ENCODE measurements at regions not wholly inside any gene's neighbourhood (a gene's known extent, or its start where the extent isn't known, plus 50 kb on each side); places are given as distances from the start of the nearest gene placed in this dataset.

GRCh38 chr14:83007641-83008225 is 1474.1 kb upstream of the SEL1L start:
- no peak for ATAC-seq
- DNase-seq = no peak
- Mint-ChIP-seq H3K27ac (no peak overlapping the region), H3K4me1 (no peaks in the 10 kb centered on the region), H3K27me3 (no peaks in the 10 kb centered on the region), H3K36me3 (ENCODE audit: low read depth) (no peaks in the 10 kb centered on the region), H3K4me3 (no peak overlapping the region), H3K9me3 (ENCODE audit: low read depth) (peaks cover 28% of the 10 kb centered on the region)
- ChIA-PET CTCF (no interaction called here), POLR2A (no interaction called here)
- intact Hi-C loops (cut with DNase I, micrococcal nuclease) = no loop called here

DNA sequence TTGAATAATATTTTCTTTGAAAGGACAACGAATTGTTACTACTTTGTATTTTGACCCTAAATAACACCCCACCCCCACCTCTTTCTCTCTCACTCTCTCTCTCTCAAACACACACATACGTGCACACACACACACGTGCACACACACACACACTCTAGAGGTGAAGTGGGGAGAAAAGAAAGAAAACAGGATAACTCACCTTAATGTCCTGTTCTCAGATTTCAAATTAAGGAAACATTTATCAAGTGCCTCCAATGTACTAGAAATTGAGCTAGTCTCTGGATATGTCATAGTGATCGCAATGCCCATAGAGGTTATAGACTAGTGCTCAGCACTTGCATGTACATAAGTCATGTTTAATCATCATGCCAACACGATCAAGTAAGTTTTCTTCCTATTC is 1483.6 kb upstream of the SEL1L start:
- no peak for ATAC-seq
- Mint-ChIP-seq H3K4me1 (no peaks in the 10 kb centered on the region), H3K36me3 (ENCODE audit: low read depth) (no peaks in the 10 kb centered on the region), H3K27me3 (no peaks in the 10 kb centered on the region), H3K4me3 (no peak overlapping the region), H3K9me3 (ENCODE audit: low read depth) (peaks cover 12% of the 10 kb centered on the region), H3K27ac (no peak overlapping the region)
- intact Hi-C loops (cut with DNase I, micrococcal nuclease) = no loop called here
- POLR2A ChIA-PET = no interaction called here
- CTCF ChIA-PET = no interaction called here
- no peak for DNase-seq

- CTCF ChIA-PET = no interaction called here
- H3K27ac Mint-ChIP-seq = no peak overlapping the region
- H3K27me3 Mint-ChIP-seq = no peaks in the 10 kb centered on the region
- no peak overlapping the region for H3K4me3 Mint-ChIP-seq
- no peak for DNase-seq
- POLR2A ChIA-PET = no interaction called here
- H3K9me3 Mint-ChIP-seq (ENCODE audit: low read depth) = peaks cover 10% of the 10 kb centered on the region
- no peaks in the 10 kb centered on the region for H3K4me1 Mint-ChIP-seq
- ATAC-seq = no peak
- no peaks in the 10 kb centered on the region for H3K36me3 Mint-ChIP-seq (ENCODE audit: low read depth)
- intact Hi-C loops (cut with DNase I, micrococcal nuclease) = no loop called here
Observed at GRCh38 chr14:83019744-83020414, 1486.2 kb upstream of the SEL1L start.

- ChIA-PET CTCF (no interaction called here), POLR2A (no interaction called here)
- no peak for ATAC-seq
- Mint-ChIP-seq H3K36me3 (ENCODE audit: low read depth) (no peaks in the 10 kb centered on the region), H3K27me3 (no peaks in the 10 kb centered on the region), H3K4me3 (no peak overlapping the region), H3K9me3 (ENCODE audit: low read depth) (peaks cover 14% of the 10 kb centered on the region), H3K4me1 (no peaks in the 10 kb centered on the region), H3K27ac (no peak overlapping the region)
- intact Hi-C loops (cut with DNase I, micrococcal nuclease) = no loop called here
- no peak for DNase-seq
Observed at GRCh38 chr14:83021323-83021722, 1487.7 kb upstream of the SEL1L start.

DNA sequence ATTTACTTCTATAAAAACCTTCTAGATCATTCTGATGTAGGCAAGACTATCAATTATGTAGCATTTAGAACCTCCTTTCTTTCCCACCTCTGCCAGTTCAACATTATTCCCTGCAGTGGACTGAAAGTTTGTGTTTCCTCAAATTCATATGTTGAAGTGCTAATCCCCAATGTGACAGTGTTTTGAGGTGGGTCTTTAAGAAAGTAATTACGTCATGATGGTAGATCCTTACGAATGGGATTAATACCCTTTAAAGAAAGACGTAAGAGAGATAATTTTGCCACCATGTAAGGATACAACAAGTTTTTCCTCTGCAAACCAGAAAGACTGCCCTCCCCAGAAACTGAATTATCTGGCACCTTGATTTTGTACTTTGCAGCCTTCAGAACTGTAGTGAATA is 1489.7 kb upstream of the SEL1L start:
- H3K36me3 Mint-ChIP-seq (ENCODE audit: low read depth) = no peaks in the 10 kb centered on the region
- no peak for DNase-seq
- no peaks in the 10 kb centered on the region for H3K27me3 Mint-ChIP-seq
- peaks cover 12% of the 10 kb centered on the region for H3K9me3 Mint-ChIP-seq (ENCODE audit: low read depth)
- no peak overlapping the region for H3K27ac Mint-ChIP-seq
- H3K4me1 Mint-ChIP-seq = no peaks in the 10 kb centered on the region
- H3K4me3 Mint-ChIP-seq = no peak overlapping the region
- ChIA-PET POLR2A (no interaction called here), CTCF (no interaction called here)
- intact Hi-C loops (cut with DNase I, micrococcal nuclease) = no loop called here
- no peak for ATAC-seq

- Mint-ChIP-seq H3K4me3 (no peak overlapping the region), H3K36me3 (ENCODE audit: low read depth) (no peaks in the 10 kb centered on the region), H3K4me1 (no peaks in the 10 kb centered on the region), H3K27ac (no peak overlapping the region), H3K9me3 (ENCODE audit: low read depth) (peaks cover 8% of the 10 kb centered on the region), H3K27me3 (no peaks in the 10 kb centered on the region)
- POLR2A ChIA-PET = no interaction called here
- DNase-seq (no peak), ATAC-seq (no peak)
- intact Hi-C loops (cut with DNase I, micrococcal nuclease) = no loop called here
- CTCF ChIA-PET = interaction anchor here (0.7 kb wide), 1 partner anchor 64 kb away, joined by 3 read pairs; no protein-coding TSS in a partner anchor
Observed at GRCh38 chr14:83041224-83041623, 1507.6 kb upstream of the SEL1L start.

DNA sequence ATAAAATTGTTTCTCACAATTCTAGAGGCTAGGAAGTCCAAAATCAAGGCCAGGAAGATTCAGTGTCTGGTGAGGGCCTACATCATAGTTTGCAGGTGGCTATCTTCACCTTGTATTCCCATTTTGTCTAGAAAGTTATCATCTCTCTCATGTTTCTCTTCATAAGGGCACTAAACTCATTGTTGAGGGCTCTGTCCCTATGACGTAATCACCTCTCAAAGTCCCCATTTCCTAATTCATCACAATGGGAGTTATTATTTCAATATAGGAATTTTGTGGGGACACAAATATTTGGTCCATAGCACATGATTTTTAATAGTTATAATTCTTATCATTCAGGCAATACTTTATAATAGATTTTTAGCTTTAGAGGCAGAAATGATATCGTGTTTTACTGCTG is 1509.2 kb upstream of the SEL1L start:
- Mint-ChIP-seq H3K36me3 (ENCODE audit: low read depth) (no peaks in the 10 kb centered on the region), H3K4me3 (no peak overlapping the region), H3K9me3 (ENCODE audit: low read depth) (peaks cover 5% of the 10 kb centered on the region), H3K27me3 (no peaks in the 10 kb centered on the region), H3K4me1 (no peaks in the 10 kb centered on the region), H3K27ac (no peak overlapping the region)
- ATAC-seq = no peak
- POLR2A ChIA-PET = no interaction called here
- CTCF ChIA-PET = no interaction called here
- intact Hi-C loops (cut with DNase I, micrococcal nuclease) = no loop called here
- DNase-seq = no peak

DNA sequence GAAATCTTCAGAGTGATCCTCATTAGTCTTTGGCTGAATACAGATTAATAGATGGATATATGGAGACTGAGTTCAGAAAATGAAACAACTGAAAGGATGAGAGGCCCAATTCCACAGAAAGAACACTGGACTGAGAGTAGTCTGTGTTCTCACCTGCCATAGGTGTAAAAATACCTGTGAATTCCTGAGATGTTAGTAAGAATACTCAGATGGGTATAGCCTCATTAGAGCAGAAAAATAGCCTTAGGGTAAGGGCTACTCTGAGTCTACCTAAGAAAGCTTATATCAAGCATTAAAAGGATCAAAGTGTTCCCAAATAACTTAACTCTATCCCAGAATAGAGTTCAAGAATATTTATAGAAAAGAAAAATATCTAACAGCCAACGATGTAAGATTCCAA is 1510.3 kb upstream of the SEL1L start:
- Mint-ChIP-seq H3K4me3 (no peak overlapping the region), H3K27ac (no peak overlapping the region), H3K36me3 (ENCODE audit: low read depth) (no peaks in the 10 kb centered on the region), H3K9me3 (ENCODE audit: low read depth) (peaks cover 3% of the 10 kb centered on the region), H3K4me1 (no peaks in the 10 kb centered on the region), H3K27me3 (no peaks in the 10 kb centered on the region)
- ChIA-PET POLR2A (no interaction called here), CTCF (no interaction called here)
- ATAC-seq = no peak
- DNase-seq = no peak
- intact Hi-C loops (cut with DNase I, micrococcal nuclease) = no loop called here

DNA sequence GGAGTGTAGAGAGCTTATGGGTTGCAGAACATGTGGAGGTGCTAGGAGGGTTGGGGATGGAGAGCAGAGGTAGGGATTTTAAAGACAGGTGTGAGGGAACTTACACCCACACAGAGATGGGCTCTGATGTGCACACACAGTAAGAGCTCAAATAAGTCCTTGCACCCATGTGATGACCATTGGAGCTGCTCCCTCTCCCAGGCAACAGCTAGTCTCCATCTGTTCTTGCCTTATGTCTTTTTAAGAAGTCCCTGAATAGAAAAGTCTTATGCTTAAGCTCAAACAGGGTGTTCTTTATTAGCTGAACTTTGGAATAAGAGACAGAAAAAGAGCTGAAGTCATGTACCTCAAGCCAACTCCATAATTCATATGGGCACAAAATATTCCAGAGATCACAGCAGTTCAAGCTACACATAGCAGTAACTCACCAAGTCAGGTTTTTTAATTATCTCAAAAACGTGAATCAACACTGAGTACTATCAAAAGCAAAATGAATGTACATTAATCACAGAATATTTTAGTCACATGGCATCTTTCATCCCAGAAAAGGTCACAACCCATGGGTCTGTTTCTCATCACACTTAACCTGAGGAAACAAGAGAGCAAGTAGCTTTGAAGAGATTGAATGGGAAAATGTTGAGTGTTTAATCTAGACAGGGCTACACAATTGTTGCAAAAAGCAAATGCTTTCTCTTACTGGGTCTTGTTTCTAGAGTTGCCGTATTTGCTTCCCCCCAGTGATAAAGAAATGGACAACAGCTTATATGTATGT is 1513.6 kb upstream of the SEL1L start:
- H3K4me1 Mint-ChIP-seq = no peaks in the 10 kb centered on the region
- intact Hi-C loops (cut with DNase I, micrococcal nuclease) = no loop called here
- no peak for DNase-seq
- ChIA-PET CTCF (interaction anchor here (1.0 kb wide), 1 partner anchor 9 kb away, joined by 3 read pairs; no protein-coding TSS in a partner anchor), POLR2A (no interaction called here)
- ATAC-seq = no peak
- H3K27me3 Mint-ChIP-seq = no peaks in the 10 kb centered on the region
- H3K9me3 Mint-ChIP-seq (ENCODE audit: low read depth) = peaks cover 7% of the 10 kb centered on the region
- H3K27ac Mint-ChIP-seq = no peak overlapping the region
- no peak overlapping the region for H3K4me3 Mint-ChIP-seq
- H3K36me3 Mint-ChIP-seq (ENCODE audit: low read depth) = no peaks in the 10 kb centered on the region

DNA sequence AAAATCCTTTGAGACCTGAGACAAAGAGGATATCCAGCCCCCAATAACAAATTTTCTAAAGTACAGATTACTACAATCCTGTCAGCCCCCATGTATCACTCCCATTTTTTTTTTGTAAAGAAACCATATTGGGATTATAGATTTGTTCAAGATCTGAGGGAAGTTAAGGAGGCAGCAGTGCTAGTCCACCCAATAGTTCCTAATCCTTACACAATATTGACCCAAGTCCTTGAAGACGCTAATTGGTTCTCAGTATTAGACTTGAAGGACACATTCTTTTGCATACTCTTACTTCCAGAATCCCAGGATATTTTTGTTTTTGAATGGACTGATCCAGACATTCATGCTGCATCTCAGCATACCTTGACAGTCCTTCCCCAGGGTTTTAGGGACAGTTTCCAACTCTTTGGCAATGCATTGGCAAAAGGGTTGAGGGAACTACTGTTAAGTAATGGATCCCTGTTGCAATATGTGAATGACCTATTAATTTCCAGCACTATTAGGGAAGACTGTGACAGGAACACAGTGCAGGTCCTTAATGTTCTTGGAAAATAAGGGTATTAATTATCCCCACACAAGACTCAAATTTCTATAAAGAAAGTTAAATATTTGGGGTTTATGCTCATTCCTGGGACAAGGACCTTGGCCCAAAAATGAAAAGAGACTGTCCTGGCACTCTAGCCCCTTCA is 1519.5 kb upstream of the SEL1L start:
- Mint-ChIP-seq H3K4me1 (no peaks in the 10 kb centered on the region), H3K4me3 (no peak overlapping the region), H3K27ac (no peak overlapping the region), H3K36me3 (ENCODE audit: low read depth) (no peaks in the 10 kb centered on the region), H3K9me3 (ENCODE audit: low read depth) (peaks cover 24% of the 10 kb centered on the region), H3K27me3 (no peaks in the 10 kb centered on the region)
- CTCF ChIA-PET = no interaction called here
- POLR2A ChIA-PET = no interaction called here
- DNase-seq (no peak), ATAC-seq (no peak)
- intact Hi-C loops (cut with DNase I, micrococcal nuclease) = no loop called here

GRCh38 chr14:83058068-83058467 is 1524.4 kb upstream of the SEL1L start:
- intact Hi-C loops (cut with DNase I, micrococcal nuclease) = no loop called here
- Mint-ChIP-seq H3K4me3 (no peak overlapping the region), H3K27ac (no peak overlapping the region), H3K27me3 (no peaks in the 10 kb centered on the region), H3K9me3 (ENCODE audit: low read depth) (peaks cover 24% of the 10 kb centered on the region), H3K4me1 (no peaks in the 10 kb centered on the region), H3K36me3 (ENCODE audit: low read depth) (no peaks in the 10 kb centered on the region)
- ATAC-seq (no peak), DNase-seq (no peak)
- ChIA-PET CTCF (no interaction called here), POLR2A (no interaction called here)
